Prostate gland (tissue), 2 donors: ENCODE measurements at regions not wholly inside any gene's neighbourhood (a gene's known extent, or its start where the extent isn't known, plus 50 kb on each side); places are given as distances from the start of the nearest gene placed in this dataset.

Source experiments
- CTCF ChIP-seq, 4 experiments: fragments of 200-600 bp in 2 of 4; fragments of 450-650 bp in 2 of 4; sonication (generic) in 2 of 4; IDR thresholded peaks; 1 replicate in 3 of 4; 2 replicates in 1 of 4; pipeline ENCODE4 v1.5.1; 2016 to 2019; ENCODE audit warnings: antibody characterized with exemption in 4 of 4, mild to moderate bottlenecking in 2 of 4, moderate library complexity in 2 of 4
- POLR2AphosphoS5 ChIP-seq: sonication (generic); formaldehyde crosslinking; IDR thresholded peaks from one replicate; pipeline ENCODE4 v1.6.1; 2017; ENCODE audit warnings: antibody characterized with exemption

GRCh38 chr12:24113701-24114100, 164.2 kb upstream of the SOX5 start:
- TF ChIP-seq POLR2AphosphoS5 = no peak
- TF ChIP-seq CTCF (IDR thresholded peaks at IDR 0.05) = no peak
